Sciatic nerve (tissue), 2 donors: ENCODE measurements at regions not wholly inside any gene's neighbourhood (a gene's known extent, or its start where the extent isn't known, plus 50 kb on each side); places are given as distances from the start of the nearest gene placed in this dataset.
"Not testable (repeated sequence)": the region's sequence is repeated elsewhere in the genome, so short reads cannot be mapped to it uniquely, and the experiment has no call there.

Source experiments
- ATAC-seq: fragments of 200-7000 bp; cut with Tn5 transposase; one replicate; pipeline ENCODE4 v1.9.1; 2020; ENCODE audit warnings: mild to moderate bottlenecking, moderate library complexity
- DNase-seq: peaks from one replicate; pipeline ENCODE4 v3.0.0-alpha.2; 2020; ENCODE audit warnings: low spot score
- intact Hi-C: fragments of 100-400 bp; cut with DNase I; formaldehyde crosslinking; loops from one replicate; pipeline ENCODE4 v1.14.2; 2022
- donor health status: DM: no; HTN: no; CAD: no.
- donor health status: DM: no; HTN: no; CAD: no.

DNA sequence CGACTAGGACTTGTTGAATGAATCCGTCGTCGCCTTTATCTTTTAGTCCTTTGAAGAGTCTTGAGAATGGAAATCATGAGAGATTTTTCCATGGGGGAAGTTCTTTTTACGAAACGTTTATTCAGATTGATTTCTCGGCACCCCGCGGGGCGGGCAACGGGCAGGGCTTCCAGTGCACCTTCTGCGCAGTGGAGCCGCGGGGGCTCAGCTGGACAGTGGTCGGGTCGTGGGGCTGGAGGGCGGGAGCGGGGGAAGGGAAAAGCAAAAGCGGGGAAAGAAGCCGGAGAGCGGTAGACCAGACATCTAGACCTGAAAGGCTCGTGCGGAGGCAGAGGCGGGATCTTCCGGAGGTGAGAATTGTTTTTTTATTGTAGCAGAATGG, 103.0 kb downstream of the NBPF11 start:
- intact Hi-C loops, ATAC-seq, DNase-seq: not testable (repeated sequence)

DNA sequence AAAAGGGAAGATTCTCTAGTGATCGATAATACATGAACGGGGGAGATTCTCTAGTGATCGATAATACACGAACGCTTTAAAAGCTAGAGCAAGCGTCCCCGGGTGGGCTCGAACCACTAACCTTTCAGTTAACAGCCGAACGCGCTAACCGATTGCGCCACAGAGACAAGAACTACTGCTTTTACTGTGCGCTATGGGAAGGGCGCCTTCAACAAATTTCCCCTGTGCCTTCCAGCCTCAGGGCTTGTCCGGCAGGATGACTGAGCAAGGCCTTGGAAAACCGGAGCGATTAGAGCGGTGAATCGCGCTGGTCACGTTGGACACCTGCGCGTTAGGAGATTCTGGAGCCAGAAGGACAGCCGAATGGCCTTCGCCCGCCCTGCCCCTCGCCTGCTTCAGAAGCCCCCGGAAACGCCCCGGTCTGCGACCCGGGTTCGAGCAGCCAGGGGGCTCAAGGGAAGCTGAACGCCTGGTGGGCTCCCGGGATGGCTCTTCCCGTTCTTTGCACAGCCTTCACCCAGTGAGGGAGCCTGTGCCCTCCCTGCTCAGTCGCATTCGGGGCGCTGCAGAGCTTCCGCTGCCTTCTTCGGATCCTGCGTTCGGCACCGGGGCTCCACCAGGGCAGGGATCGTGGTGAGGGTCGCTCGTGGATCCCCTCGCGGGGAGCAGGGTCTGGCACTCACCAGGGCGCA, 103.5 kb downstream of the NBPF11 start:
- peak; percentile 20 for ATAC-seq
- peak; percentile 47 for DNase-seq
- intact Hi-C loops: not testable (repeated sequence)

DNA sequence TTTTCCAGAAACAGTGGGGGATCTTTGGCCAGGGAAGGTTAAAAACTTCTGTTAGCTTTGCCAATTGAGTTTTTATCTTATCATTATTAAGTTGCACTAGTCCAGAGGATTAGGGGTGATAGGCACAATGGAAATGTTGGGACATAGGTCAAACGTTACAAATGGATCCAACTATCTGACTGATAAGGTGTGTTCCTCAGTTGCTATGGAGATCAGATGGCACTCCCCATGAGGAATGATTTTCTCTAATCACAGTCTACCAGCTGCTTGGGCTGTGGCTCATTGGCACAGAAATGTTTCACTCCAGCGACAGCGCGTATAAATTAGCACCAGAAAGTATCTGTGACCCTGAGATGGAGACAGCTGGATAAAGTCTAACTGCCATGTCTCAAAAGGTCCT, 106.2 kb downstream of the NBPF11 start:
- ATAC-seq, DNase-seq, intact Hi-C loops: not testable (repeated sequence)

DNA sequence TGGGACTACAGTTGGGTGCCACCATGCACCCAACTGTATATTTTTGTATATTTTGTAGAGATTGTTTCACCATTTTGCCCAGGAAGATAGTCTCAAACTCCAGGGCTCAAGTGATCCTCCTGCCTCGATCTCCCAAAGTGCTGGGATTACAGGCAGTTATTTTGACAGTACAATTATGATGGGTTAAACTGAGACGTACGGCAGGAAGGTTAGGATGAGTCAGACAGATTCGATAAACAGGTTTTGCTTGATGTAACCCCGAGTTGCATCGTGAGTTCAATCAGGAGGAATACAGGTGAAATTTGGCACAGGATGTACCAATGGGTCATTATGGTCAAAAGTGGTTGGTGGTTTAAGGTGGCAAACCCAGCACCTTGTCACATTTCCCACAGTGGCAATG, 107.6 kb downstream of the NBPF11 start:
- intact Hi-C loops, DNase-seq, ATAC-seq: not testable (repeated sequence)
